HuH-7 (cell line): ENCODE measurements at regions not wholly inside any gene's neighbourhood (a gene's known extent, or its start where the extent isn't known, plus 50 kb on each side); places are given as distances from the start of the nearest gene placed in this dataset.

ENCODE experiments used
- DNase-seq: peaks from one replicate; pipeline ENCODE4 v3.0.0; 2011; ENCODE audit warnings: low spot score

GRCh38 chr3:27943106-27943505, 221.0 kb upstream of the EOMES start:
- peak; percentile 26 for DNase-seq

GRCh38 chr3:27945229-27945628, 223.1 kb upstream of the EOMES start:
- DNase-seq: no peak

GRCh38 chr3:27960133-27960532, 238.0 kb upstream of the EOMES start:
- DNase-seq: no peak

- no peak for DNase-seq
Measured at GRCh38 chr3:27963519-27963918, 241.4 kb upstream of the EOMES start.

GRCh38 chr3:27971600-27971999, 249.5 kb upstream of the EOMES start:
- no peak for DNase-seq

- no peak for DNase-seq
Measured at GRCh38 chr3:27976933-27977332, 254.8 kb upstream of the EOMES start.

GRCh38 chr3:27978440-27978839, 256.3 kb upstream of the EOMES start:
- no peak for DNase-seq

- DNase-seq: no peak
Measured at GRCh38 chr3:27985369-27986035, 255.9 kb upstream of the CMC1 start.

- no peak for DNase-seq
Measured at GRCh38 chr3:27986234-27986879, 255.1 kb upstream of the CMC1 start.

- DNase-seq: no peak
Measured at GRCh38 chr3:27990324-27990723, 251.1 kb upstream of the CMC1 start.

- no peak for DNase-seq
Measured at GRCh38 chr3:27990837-27991236, 250.6 kb upstream of the CMC1 start.

- no peak for DNase-seq
Measured at GRCh38 chr3:27993051-27993450, 248.4 kb upstream of the CMC1 start.

GRCh38 chr3:28000608-28001007, 240.8 kb upstream of the CMC1 start:
- DNase-seq: no peak

- no peak for DNase-seq
Measured at GRCh38 chr3:28008235-28008634, 233.2 kb upstream of the CMC1 start.

GRCh38 chr3:28012830-28013229, 228.6 kb upstream of the CMC1 start:
- no peak for DNase-seq

GRCh38 chr3:28013864-28014473, 227.4 kb upstream of the CMC1 start:
- DNase-seq: no peak

- DNase-seq: no peak
Measured at GRCh38 chr3:28018925-28019718, 222.3 kb upstream of the CMC1 start.

GRCh38 chr3:28019740-28020139, 221.7 kb upstream of the CMC1 start:
- no peak for DNase-seq

- no peak for DNase-seq
Measured at GRCh38 chr3:28022916-28023315, 218.5 kb upstream of the CMC1 start.

GRCh38 chr3:28028554-28028953, 212.9 kb upstream of the CMC1 start:
- no peak for DNase-seq

GRCh38 chr3:28033059-28033784, 208.2 kb upstream of the CMC1 start:
- DNase-seq: no peak
